Adrenal gland (tissue), 5 donors: ENCODE measurements at regions not wholly inside any gene's neighbourhood (a gene's known extent, or its start where the extent isn't known, plus 50 kb on each side); places are given as distances from the start of the nearest gene placed in this dataset.

ENCODE experiments used
- CTCF ChIP-seq, 6 experiments: fragments of 450-650 bp in 4 of 6; fragments of 200-600 bp in 2 of 6; sonication (generic) in 1 of 6; IDR thresholded peaks; 1 replicate in 5 of 6; 2 replicates in 1 of 6; pipeline versions ENCODE4 v1.5.1 to v1.8.0; 2016 to 2021; ENCODE audit warnings: antibody characterized with exemption in 6 of 6, mild to moderate bottlenecking in 2 of 6, moderate library complexity in 1 of 6
- POLR2A ChIP-seq, 2 donors: fragments of 450-650 bp; IDR thresholded peaks; one replicate each; pipeline ENCODE4 v1.6.1; 2017; ENCODE audit warnings: antibody characterized with exemption in 2 of 2, mild to moderate bottlenecking in 2 of 2, moderate library complexity in 1 of 2
- donor health status: DM: no; HTN: no; CAD: no.

DNA sequence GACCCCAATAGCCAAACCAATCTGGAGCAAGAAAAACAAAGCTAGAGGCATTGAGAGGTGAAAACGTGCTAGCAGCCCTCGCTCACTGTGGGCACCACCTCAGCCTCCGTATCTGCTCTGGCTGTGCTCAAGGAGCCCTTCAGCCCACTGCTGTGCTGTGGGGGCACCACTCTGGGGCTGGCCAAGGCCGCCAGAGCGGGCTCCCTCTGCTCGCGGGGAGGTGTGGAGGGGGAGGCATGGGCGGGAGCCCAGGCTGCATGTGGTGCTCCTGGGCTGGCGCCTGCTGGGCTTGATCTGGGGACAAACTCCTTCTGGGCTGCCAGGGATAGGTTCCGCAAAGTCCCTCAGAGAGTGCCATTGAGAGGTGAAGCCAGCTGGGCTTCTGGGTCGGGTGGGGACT lies 1002.0 kb downstream of the GATA3 start:
- TF ChIP-seq POLR2A (IDR thresholded peaks at IDR 0.05), result no peak
- no peak for TF ChIP-seq CTCF (IDR thresholded peaks at IDR 0.05)
